C4-2B (cell line): ENCODE measurements at regions not wholly inside any gene's neighbourhood (a gene's known extent, or its start where the extent isn't known, plus 50 kb on each side); places are given as distances from the start of the nearest gene placed in this dataset.

Experiments
- H3K27ac ChIP-seq: fragments of 450-650 bp; 2 replicates; pipeline ENCODE4 v1.5.1; 2017
- ZFX ChIP-seq: fragments of 450-650 bp; IDR thresholded peaks from 2 replicates; pipeline ENCODE4 v1.6.1; 2017
- TF ChIP-seq, protein P1 (sequence below): fragments of 450-650 bp; conservative IDR thresholded peaks from 2 replicates; pipeline ENCODE4 v1.5.1; 2017; ENCODE audit warnings: mild to moderate bottlenecking

GRCh38 chr1:90396917-90397316 is 320.2 kb downstream of the BARHL2 start:
- H3K27ac ChIP-seq: no peak overlapping the region
- no peak for TF ChIP-seq ZFX
- TF ChIP-seq, protein P1, sequence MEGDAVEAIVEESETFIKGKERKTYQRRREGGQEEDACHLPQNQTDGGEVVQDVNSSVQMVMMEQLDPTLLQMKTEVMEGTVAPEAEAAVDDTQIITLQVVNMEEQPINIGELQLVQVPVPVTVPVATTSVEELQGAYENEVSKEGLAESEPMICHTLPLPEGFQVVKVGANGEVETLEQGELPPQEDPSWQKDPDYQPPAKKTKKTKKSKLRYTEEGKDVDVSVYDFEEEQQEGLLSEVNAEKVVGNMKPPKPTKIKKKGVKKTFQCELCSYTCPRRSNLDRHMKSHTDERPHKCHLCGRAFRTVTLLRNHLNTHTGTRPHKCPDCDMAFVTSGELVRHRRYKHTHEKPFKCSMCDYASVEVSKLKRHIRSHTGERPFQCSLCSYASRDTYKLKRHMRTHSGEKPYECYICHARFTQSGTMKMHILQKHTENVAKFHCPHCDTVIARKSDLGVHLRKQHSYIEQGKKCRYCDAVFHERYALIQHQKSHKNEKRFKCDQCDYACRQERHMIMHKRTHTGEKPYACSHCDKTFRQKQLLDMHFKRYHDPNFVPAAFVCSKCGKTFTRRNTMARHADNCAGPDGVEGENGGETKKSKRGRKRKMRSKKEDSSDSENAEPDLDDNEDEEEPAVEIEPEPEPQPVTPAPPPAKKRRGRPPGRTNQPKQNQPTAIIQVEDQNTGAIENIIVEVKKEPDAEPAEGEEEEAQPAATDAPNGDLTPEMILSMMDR: no peak

DNA sequence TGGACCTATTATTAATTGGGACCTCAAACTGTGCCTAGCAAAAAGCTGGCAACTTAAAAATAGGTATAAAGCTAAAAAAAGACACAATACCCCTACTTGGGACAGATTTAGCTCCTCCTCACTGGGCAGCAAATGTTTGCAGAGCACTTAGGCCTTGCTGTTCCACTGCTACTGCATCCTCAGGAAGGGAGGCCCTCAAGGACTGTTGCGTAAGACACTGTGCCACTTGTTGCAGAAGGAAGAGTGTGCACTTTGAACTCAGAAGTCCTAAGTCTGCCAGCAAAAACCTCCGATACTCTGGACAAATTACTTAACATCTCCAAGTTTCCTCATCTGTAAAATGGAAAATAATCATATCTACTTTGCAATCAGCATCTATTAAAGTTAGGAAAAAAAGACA is 322.9 kb downstream of the BARHL2 start:
- TF ChIP-seq, protein P1: no peak
- no peak for TF ChIP-seq ZFX
- no peak overlapping the region for H3K27ac ChIP-seq

DNA sequence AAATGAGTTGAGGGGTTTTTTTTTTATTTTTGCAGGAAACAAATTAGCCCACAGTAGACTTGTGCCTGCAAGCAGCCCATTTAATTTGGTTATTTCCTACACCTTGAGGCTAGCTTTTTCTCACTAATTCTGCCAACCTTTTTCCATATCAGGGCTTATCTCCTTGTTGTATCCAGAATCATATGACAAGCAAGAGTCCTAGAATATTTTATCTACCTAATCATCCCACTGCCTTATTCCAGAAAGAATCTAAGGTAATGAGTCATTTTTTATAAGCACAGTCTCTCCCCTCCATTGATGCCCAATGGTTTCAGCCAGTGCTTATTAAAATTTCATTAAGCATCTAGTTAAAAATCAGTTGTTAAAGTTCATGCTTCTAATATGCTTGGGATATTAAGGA is 324.1 kb downstream of the BARHL2 start:
- no peak overlapping the region for H3K27ac ChIP-seq
- TF ChIP-seq ZFX: no peak
- TF ChIP-seq, protein P1: no peak

DNA sequence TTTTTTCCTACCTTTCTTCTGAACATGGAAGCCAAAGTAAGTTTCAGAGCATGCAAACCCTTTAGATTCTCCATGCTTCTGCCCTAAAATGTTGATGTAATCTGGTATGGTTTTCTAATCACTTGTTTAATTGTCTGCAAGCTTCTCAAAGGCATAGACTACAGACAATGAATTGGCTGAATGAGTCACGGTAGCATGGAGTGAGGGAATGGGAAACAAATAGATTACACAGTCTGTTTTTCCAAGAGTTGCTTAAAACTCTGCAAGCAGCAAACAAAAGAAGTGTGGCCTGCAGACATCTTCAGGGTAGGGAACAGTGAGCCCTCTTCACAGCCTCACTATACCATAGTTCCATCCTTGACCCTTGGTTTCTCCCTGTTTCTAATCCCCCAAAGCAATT is 326.0 kb downstream of the BARHL2 start:
- H3K27ac ChIP-seq: no peak overlapping the region
- no peak for TF ChIP-seq ZFX
- TF ChIP-seq, protein P1: no peak

DNA sequence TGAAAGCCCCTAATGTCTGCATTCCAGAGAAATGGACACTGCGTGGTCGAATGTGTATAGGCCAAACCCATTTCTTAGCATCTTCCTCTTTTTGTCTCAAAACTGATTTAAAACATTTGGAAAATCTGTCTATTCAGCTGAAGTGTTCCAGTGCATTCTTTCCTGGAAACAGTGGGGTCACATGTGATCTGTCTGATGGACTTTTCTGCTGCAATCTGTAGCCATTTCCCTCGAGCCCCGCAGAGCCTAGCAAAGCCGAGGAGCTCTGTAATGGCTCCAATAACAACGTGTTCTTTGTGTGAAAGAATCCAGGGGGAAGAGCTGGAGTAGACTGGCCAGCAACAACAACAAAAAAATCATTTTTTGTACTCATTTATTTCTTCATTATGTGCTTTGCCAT is 329.3 kb downstream of the BARHL2 start:
- no peak overlapping the region for H3K27ac ChIP-seq
- TF ChIP-seq, protein P1: no peak
- TF ChIP-seq ZFX: no peak

GRCh38 chr1:90386899-90387720 is 330.0 kb downstream of the BARHL2 start:
- TF ChIP-seq ZFX: no peak
- TF ChIP-seq, protein P1: no peak
- H3K27ac ChIP-seq: no peak overlapping the region

- TF ChIP-seq ZFX: no peak
- TF ChIP-seq, protein P1: no peak
- no peak overlapping the region for H3K27ac ChIP-seq
Observed at GRCh38 chr1:90384193-90384592, 332.9 kb downstream of the BARHL2 start.
